HEK293 (cell line): ENCODE measurements at regions not wholly inside any gene's neighbourhood (a gene's known extent, or its start where the extent isn't known, plus 50 kb on each side); places are given as distances from the start of the nearest gene placed in this dataset.

Source experiments
- CTCF ChIA-PET: fragments of 350-600 bp; formaldehyde crosslinking; extraction: SDS; loops from one replicate; lab custom pipeline; 2021; ENCODE audit warnings: antibody characterized with exemption; lab: Yijun Ruan, JAX
- POLR2A ChIA-PET: fragments of 300-600 bp; formaldehyde crosslinking; extraction: SDS; loops from one replicate; lab custom pipeline; 2020; ENCODE audit warnings: antibody characterized with exemption, inconsistent platforms; lab: Yijun Ruan, JAX
- H3K27ac ChIP-seq: fragments of 200-500 bp; sonication (Bioruptor generic); 2 replicates; pipeline ENCODE4 v1.5.1; 2014; ENCODE audit warnings: low read depth, low read length, control low read depth, inconsistent platforms; ENCODE audit errors: extremely low read depth
- H3K36me3 ChIP-seq, 2 experiments: fragments of 200-500 bp in 1 of 2; sonication (Bioruptor generic) in 1 of 2; 1 replicate in 1 of 2; 2 replicates in 1 of 2; pipeline ENCODE4 v1.5.1; 2014 to 2017; ENCODE audit warnings: inconsistent platforms in 2 of 2, low read length in 2 of 2; ENCODE audit not compliant: control insufficient read depth in 2 of 2, insufficient read depth in 1 of 2
- H3K4me1 ChIP-seq: fragments of 200-500 bp; sonication (Bioruptor generic); 2 replicates; pipeline ENCODE4 v1.5.1; 2014; ENCODE audit warnings: mild to moderate bottlenecking, low read length, inconsistent platforms; ENCODE audit not compliant: control insufficient read depth, insufficient read depth
- H3K4me3 ChIP-seq: 2 replicates; pipeline ENCODE4 v1.5.1; 2011; ENCODE audit warnings: low read depth, mild to moderate bottlenecking, control low read depth, low read length, moderate library complexity
- H3K9me3 ChIP-seq: fragments of 200-500 bp; sonication (Bioruptor generic); 2 replicates; pipeline ENCODE4 v1.5.1; 2014; ENCODE audit warnings: low read depth, low read length, inconsistent platforms; ENCODE audit not compliant: control insufficient read depth, insufficient read depth
- ELK4 ChIP-seq: IDR thresholded peaks from 2 replicates; pipeline ENCODE4 v1.6.1; 2011; ENCODE audit warnings: mild to moderate bottlenecking, low read depth, low read length, borderline replicate concordance
- FEZF1 ChIP-seq: fragments of 450-650 bp; formaldehyde crosslinking; IDR thresholded peaks from 2 replicates; pipeline ENCODE4 v1.5.1; 2016; ENCODE audit warnings: missing biosample characterization, missing genetic modification characterization
- HIC1 ChIP-seq: fragments of 450-650 bp; formaldehyde crosslinking; IDR thresholded peaks from 2 replicates; pipeline ENCODE4 v1.5.1; 2016; ENCODE audit warnings: missing biosample characterization, missing genetic modification characterization
- KLF17 ChIP-seq: fragments of 450-650 bp; formaldehyde crosslinking; IDR thresholded peaks from 2 replicates; pipeline ENCODE4 v1.5.1; 2016; ENCODE audit warnings: missing biosample characterization, missing genetic modification characterization
- MEIS1 ChIP-seq: sonication (generic); formaldehyde crosslinking; IDR thresholded peaks from 2 replicates; pipeline ENCODE4 v1.8.1; 2022; ENCODE audit warnings: missing genetic modification reagents, mild to moderate bottlenecking, borderline replicate concordance
- REST ChIP-seq: fragments of 450-650 bp; formaldehyde crosslinking; IDR thresholded peaks from 2 replicates; pipeline ENCODE4 v1.5.1; 2016; ENCODE audit warnings: missing biosample characterization, missing genetic modification characterization
- SP7 ChIP-seq: fragments of 450-650 bp; formaldehyde crosslinking; IDR thresholded peaks from 2 replicates; pipeline ENCODE4 v1.5.1; 2016; ENCODE audit warnings: missing biosample characterization, missing genetic modification characterization
- YY2 ChIP-seq: fragments of 450-650 bp; formaldehyde crosslinking; IDR thresholded peaks from 2 replicates; pipeline ENCODE4 v1.5.1; 2016; ENCODE audit warnings: missing biosample characterization, missing genetic modification characterization
- ZBTB1 ChIP-seq: fragments of 450-650 bp; formaldehyde crosslinking; IDR thresholded peaks from 2 replicates; pipeline ENCODE4 v1.5.1; 2016; ENCODE audit warnings: missing biosample characterization, missing genetic modification characterization
- ZNF148 ChIP-seq: fragments of 450-650 bp; formaldehyde crosslinking; IDR thresholded peaks from 2 replicates; pipeline ENCODE4 v1.5.0; 2017; ENCODE audit warnings: missing biosample characterization, missing genetic modification characterization, borderline replicate concordance
- ZNF16 ChIP-seq: fragments of 450-650 bp; formaldehyde crosslinking; IDR thresholded peaks from 2 replicates; pipeline ENCODE4 v1.5.1; 2016; ENCODE audit warnings: low read depth, missing biosample characterization, missing genetic modification characterization
- ZNF274 ChIP-seq, 2 experiments: fragments of 200-500 bp in 1 of 2; fragments of 450-650 bp in 1 of 2; sonication (Bioruptor generic) in 1 of 2; formaldehyde crosslinking in 1 of 2; IDR thresholded peaks; 2 replicates each; pipeline versions ENCODE4 v1.5.1 to v1.6.1; 2014 to 2016; ENCODE audit warnings: borderline replicate concordance in 1 of 2, inconsistent platforms in 1 of 2, low read length in 1 of 2, missing biosample characterization in 1 of 2, missing genetic modification characterization in 1 of 2
- ZNF280C ChIP-seq: fragments of 450-650 bp; formaldehyde crosslinking; IDR thresholded peaks from 2 replicates; pipeline ENCODE4 v1.5.1; 2016; ENCODE audit warnings: missing biosample characterization, missing genetic modification characterization
- ZNF302 ChIP-seq: fragments of 450-650 bp; formaldehyde crosslinking; IDR thresholded peaks from 2 replicates; pipeline ENCODE4 v1.5.1; 2016; ENCODE audit warnings: missing biosample characterization, missing genetic modification characterization, low read depth
- ZNF473 ChIP-seq: fragments of 450-650 bp; formaldehyde crosslinking; IDR thresholded peaks from 2 replicates; pipeline ENCODE4 v1.5.1; 2017; ENCODE audit warnings: missing biosample characterization, missing genetic modification characterization
- ZNF768 ChIP-seq: fragments of 450-650 bp; formaldehyde crosslinking; IDR thresholded peaks from 2 replicates; pipeline ENCODE4 v1.5.1; 2018; ENCODE audit warnings: missing biosample characterization, mild to moderate bottlenecking, missing genetic modification characterization
- ZNF843 ChIP-seq: fragments of 450-650 bp; formaldehyde crosslinking; IDR thresholded peaks from 2 replicates; pipeline ENCODE4 v1.5.1; 2016; ENCODE audit warnings: missing biosample characterization, missing genetic modification characterization
- ZSCAN18 ChIP-seq: fragments of 450-650 bp; formaldehyde crosslinking; IDR thresholded peaks from 2 replicates; pipeline ENCODE4 v1.5.1; 2016; ENCODE audit warnings: missing biosample characterization, missing genetic modification characterization

GRCh38 chr22:27104449-27104848, 447.1 kb downstream of the MIAT start:
- TF ChIP-seq ZNF473 (tag by site-specific recombination): no peak
- no peak for TF ChIP-seq KLF17 (tag by site-specific recombination)
- TF ChIP-seq ZNF274 (IDR thresholded peaks at IDR 0.05; ENCODE audit: low read length): no peak
- no peak for TF ChIP-seq ZNF274 (tag by site-specific recombination; IDR thresholded peaks at IDR 0.05; ENCODE audit: borderline replicate concordance)
- TF ChIP-seq ZSCAN18 (tag by site-specific recombination): no peak
- TF ChIP-seq ZNF16 (tag by site-specific recombination): no peak
- no peak for TF ChIP-seq ZNF148 (tag by site-specific recombination)
- no peak for TF ChIP-seq ZNF768 (tag by site-specific recombination)
- no peak for TF ChIP-seq REST (tag by site-specific recombination)
- TF ChIP-seq HIC1 (tag by site-specific recombination): no peak
- TF ChIP-seq ZNF843: no peak
- no peak for TF ChIP-seq YY2
- TF ChIP-seq MEIS1 (CRISPR knock-in tag): no peak
- no peak for TF ChIP-seq ZNF302 (tag by site-specific recombination)
- TF ChIP-seq ELK4: no peak
- TF ChIP-seq SP7 (tag by site-specific recombination): no peak
- TF ChIP-seq FEZF1: no peak
- no peak for TF ChIP-seq ZNF280C
- no peak for TF ChIP-seq ZBTB1 (tag by site-specific recombination)
- ChIA-PET POLR2A (no interaction called here), CTCF (interaction anchor here (0.7 kb wide), 1 partner anchor 30 kb away, joined by 4 read pairs; no protein-coding TSS in a partner anchor)
- Histone ChIP-seq H3K4me1 (peaks cover 16% of the 10 kb centered on the region), H3K27ac (no peak overlapping the region), H3K4me3 (no peak overlapping the region), H3K36me3 (no peaks in the 10 kb centered on the region), H3K9me3 (no peaks in the 10 kb centered on the region)
